CD14-positive monocyte (primary cell): ENCODE measurements at regions not wholly inside any gene's neighbourhood (a gene's known extent, or its start where the extent isn't known, plus 50 kb on each side); places are given as distances from the start of the nearest gene placed in this dataset.

Experiments used
- DNase-seq, 3 donors: peaks; one replicate each; pipeline ENCODE4 v3.0.0-alpha.2; 2011 to 2022
- H2AFZ ChIP-seq: 2 replicates; pipeline ENCODE4 v1.6.0; 2012; ENCODE audit warnings: mild to moderate bottlenecking, low read depth, low read length, inconsistent platforms; ENCODE audit not compliant: insufficient read depth, poor library complexity, severe bottlenecking
- H3K27ac ChIP-seq, 2 donors: 1 replicate in 1 of 2; 2 replicates in 1 of 2; pipeline ENCODE4 v1.5.1; 2012 to 2013; ENCODE audit warnings: low read length in 2 of 2, control low read depth in 1 of 2, inconsistent platforms in 1 of 2, low read depth in 1 of 2, mild to moderate bottlenecking in 1 of 2
- H3K27me3 ChIP-seq, 2 donors: one replicate each; pipeline versions ENCODE4 v1.6.0 to v1.6.1; 2011 to 2013; ENCODE audit warnings: low read length in 2 of 2; ENCODE audit not compliant: control insufficient read depth in 2 of 2, insufficient read depth in 2 of 2
- H3K36me3 ChIP-seq, 2 donors: replicated peaks in 1 of 2; 1 replicate in 1 of 2; 2 replicates in 1 of 2; pipeline versions ENCODE4 v1.5.1 to v1.6.1; 2012 to 2013; ENCODE audit warnings: low read length in 2 of 2, control low read depth in 1 of 2, inconsistent platforms in 1 of 2, mild to moderate bottlenecking in 1 of 2; ENCODE audit not compliant: insufficient read depth in 2 of 2, control insufficient read depth in 1 of 2
- H3K4me1 ChIP-seq, 2 donors: 1 replicate in 1 of 2; 2 replicates in 1 of 2; pipeline versions ENCODE4 v1.5.1 to v1.6.1; 2012 to 2013; ENCODE audit warnings: low read length in 2 of 2, control low read depth in 1 of 2, inconsistent platforms in 1 of 2, mild to moderate bottlenecking in 1 of 2, moderate library complexity in 1 of 2; ENCODE audit not compliant: insufficient read depth in 2 of 2, control insufficient read depth in 1 of 2
- H3K4me2 ChIP-seq: replicated peaks from 2 replicates; pipeline ENCODE3; 2012; ENCODE audit warnings: low read length, moderate library complexity, mild to moderate bottlenecking; ENCODE audit not compliant: poor library complexity, severe bottlenecking; ENCODE audit errors: extremely low read depth
- H3K4me3 ChIP-seq, 3 experiments: fragments of 200-600 bp in 1 of 3; sonication (generic) in 1 of 3; replicated peaks in 1 of 3; 1 replicate in 2 of 3; 2 replicates in 1 of 3; pipeline ENCODE4 v1.5.1; 2011 to 2013; ENCODE audit warnings: low read length in 3 of 3, mild to moderate bottlenecking in 3 of 3, control low read depth in 2 of 3, low read depth in 2 of 3, inconsistent platforms in 1 of 3, moderate library complexity in 1 of 3
- H3K79me2 ChIP-seq: 2 replicates; pipeline ENCODE4 v1.6.0; 2012; ENCODE audit warnings: mild to moderate bottlenecking, control low read depth, inconsistent platforms, low read length, moderate library complexity; ENCODE audit not compliant: insufficient read depth
- H3K9ac ChIP-seq: 2 replicates; pipeline ENCODE4 v1.6.0; 2017; ENCODE audit warnings: low read length, mild to moderate bottlenecking; ENCODE audit not compliant: insufficient read depth, poor library complexity, severe bottlenecking
- H3K9me3 ChIP-seq, 2 donors: replicated peaks in 1 of 2; 1 replicate in 1 of 2; 2 replicates in 1 of 2; pipeline versions ENCODE4 v1.5.1 to v1.6.1; 2012 to 2013; ENCODE audit warnings: low read length in 2 of 2, control low read depth in 1 of 2; ENCODE audit not compliant: control insufficient read depth in 1 of 2, insufficient read depth in 1 of 2
- H4K20me1 ChIP-seq: 2 replicates; pipeline ENCODE4 v1.6.0; 2012; ENCODE audit warnings: mild to moderate bottlenecking, low read length, control low read depth, moderate library complexity; ENCODE audit not compliant: insufficient read depth
- H3K27ac Mint-ChIP-seq, 7 donors: one replicate each; pipeline ENCODE4 v1.8.0; 2020; ENCODE audit warnings: mild to moderate bottlenecking in 7 of 7, mixed read lengths in 7 of 7, moderate library complexity in 6 of 7, inconsistent platforms in 2 of 7
- H3K27me3 Mint-ChIP-seq, 3 donors: one replicate each; pipeline ENCODE4 v1.8.0; 2021 to 2022; ENCODE audit warnings: low read depth in 3 of 3, mild to moderate bottlenecking in 3 of 3, mixed read lengths in 3 of 3, moderate library complexity in 3 of 3, inconsistent platforms in 1 of 3
- H3K36me3 Mint-ChIP-seq, 2 donors: one replicate each; pipeline ENCODE4 v1.8.0; 2020; ENCODE audit warnings: mixed read lengths in 2 of 2, inconsistent platforms in 1 of 2, mild to moderate bottlenecking in 1 of 2
- H3K4me1 Mint-ChIP-seq: one replicate; pipeline ENCODE4 v1.8.0; 2020; ENCODE audit warnings: mild to moderate bottlenecking, mixed read lengths
- H3K4me3 Mint-ChIP-seq, 2 donors: one replicate each; pipeline ENCODE4 v1.8.0; 2020; ENCODE audit warnings: mild to moderate bottlenecking in 2 of 2, mixed read lengths in 2 of 2, moderate library complexity in 1 of 2
- H3K9me3 Mint-ChIP-seq, 7 donors: one replicate each; pipeline ENCODE4 v1.8.0; 2020 to 2022; ENCODE audit warnings: mixed read lengths in 7 of 7, mild to moderate bottlenecking in 6 of 7, moderate library complexity in 6 of 7, inconsistent platforms in 2 of 7
- CTCF ChIP-seq: fragments of 200-600 bp; IDR thresholded peaks from one replicate; pipeline ENCODE4 v1.8.0; 2022; ENCODE audit warnings: antibody characterized with exemption, mild to moderate bottlenecking
- WGBS: methylation state at CpG from one replicate; pipeline ENCODE4 v1.1.5; 2013; ENCODE audit warnings: missing lambda C conversion rate; ENCODE audit not compliant: insufficient coverage; 5-methylcytosine and 5-hydroxymethylcytosine counted together
- intact Hi-C, 2 donors: fragments of 100-400 bp; cut with micrococcal nuclease; formaldehyde crosslinking; loops; one replicate each; pipeline versions ENCODE4 v1.15.0 to v1.15.1; 2023

GRCh38 chr10:54958844-54959243 is 157.8 kb upstream of the PCDH15 start:
- intact Hi-C loops, result no loop called here
- Histone ChIP-seq H3K4me2 (no peak overlapping the region), H3K4me3 (no peak overlapping the region), H3K9me3 (peaks cover 6 to 18% of the 10 kb centered on the region in 2 donors), H3K36me3 (no peaks in the 10 kb centered on the region), H3K9ac (no peak overlapping the region), H3K4me1 (no peaks in the 10 kb centered on the region), H3K79me2 (no peaks in the 10 kb centered on the region), H4K20me1 (no peaks in the 10 kb centered on the region), H3K27me3 (no peaks in the 10 kb centered on the region), H2AFZ (no peak overlapping the region), H3K27ac (no peak overlapping the region)
- no peak for TF ChIP-seq CTCF
- H3K9me3 Mint-ChIP-seq, result peaks cover 1 to 10% (median 5%) of the 10 kb centered on the region in 7 donors
- no peak overlapping the region for H3K27ac Mint-ChIP-seq
- no peak overlapping the region for H3K4me3 Mint-ChIP-seq
- no peaks in the 10 kb centered on the region for H3K36me3 Mint-ChIP-seq
- no peaks in the 10 kb centered on the region for H3K4me1 Mint-ChIP-seq
- no CpG with 5 or more reads among the region's 1 CpG for WGBS
- no peak for DNase-seq
- H3K27me3 Mint-ChIP-seq, result peaks cover 0 to 4% (median 2%) of the 10 kb centered on the region in 3 donors

- Mint-ChIP-seq H3K4me3 (no peak overlapping the region), H3K4me1 (no peaks in the 10 kb centered on the region), H3K27me3 (no peaks in the 10 kb centered on the region), H3K9me3 (no peaks in the 10 kb centered on the region), H3K36me3 (no peaks in the 10 kb centered on the region), H3K27ac (no peak overlapping the region)
- Histone ChIP-seq H3K9ac (no peak overlapping the region), H3K4me3 (no peak overlapping the region), H3K27ac (no peak overlapping the region), H3K4me1 (no peaks in the 10 kb centered on the region), H3K79me2 (no peaks in the 10 kb centered on the region), H4K20me1 (no peaks in the 10 kb centered on the region), H3K4me2 (no peak overlapping the region), H2AFZ (no peak overlapping the region), H3K27me3 (no peaks in the 10 kb centered on the region), H3K36me3 (no peaks in the 10 kb centered on the region), H3K9me3 (no peaks in the 10 kb centered on the region)
- TF ChIP-seq CTCF, result no peak
- DNase-seq, result no peak
- intact Hi-C loops, result no loop called here
Measured at GRCh38 chr10:54947605-54948004, 146.6 kb upstream of the PCDH15 start.
